ENCODE measurements at regions not wholly inside any gene's neighbourhood (a gene's known extent, or its start where the extent isn't known, plus 50 kb on each side); places are given as distances from the start of the nearest gene placed in this dataset.
A peak's percentile ranks its signal among the peaks of the same experiment; 100 is the strongest.
"Not testable (repeated sequence)": the region's sequence is repeated elsewhere in the genome, so short reads cannot be mapped to it uniquely, and the experiment has no call there.

GRCh38 chr12:131221957-131222328, 268.2 kb downstream of the ADGRD1 start:
- peaks cover 7% of the 10 kb centered on the region for H3K4me1 Mint-ChIP-seq (ENCODE audit: insufficient read depth, unreplicated experiment)
- TF ChIP-seq CTCF (IDR thresholded peaks at IDR 0.05; ENCODE audit: unreplicated experiment): no peak
- POLR2A ChIA-PET: no interaction called here
- peak overlapping the region; percentile 5 for H3K27ac Mint-ChIP-seq (ENCODE audit: low read depth, unreplicated experiment)
- DNase-seq (ENCODE audit: unreplicated experiment): no peak
- CTCF ChIA-PET: no interaction called here
- H3K36me3 Mint-ChIP-seq (ENCODE audit: insufficient read depth, unreplicated experiment): no peaks in the 10 kb centered on the region
- H3K27me3 Mint-ChIP-seq (ENCODE audit: insufficient read depth, unreplicated experiment): no peaks in the 10 kb centered on the region
- intact Hi-C loops (cut with micrococcal nuclease): no loop called here
- no TSS peak for BruUV-seq (replicated peaks)
- H3K4me3 Mint-ChIP-seq (ENCODE audit: unreplicated experiment): no peak overlapping the region
- H3K9me3 Mint-ChIP-seq (ENCODE audit: unreplicated experiment): no peaks in the 10 kb centered on the region

GRCh38 chr12:131222329-131223139, 268.8 kb downstream of the ADGRD1 start:
- peak overlapping the region; percentile 5 for H3K27ac Mint-ChIP-seq (ENCODE audit: low read depth, unreplicated experiment)
- CTCF ChIA-PET: no interaction called here
- no peaks in the 10 kb centered on the region for H3K9me3 Mint-ChIP-seq (ENCODE audit: unreplicated experiment)
- H3K4me1 Mint-ChIP-seq (ENCODE audit: insufficient read depth, unreplicated experiment): peaks cover 7% of the 10 kb centered on the region
- no peak for TF ChIP-seq CTCF (IDR thresholded peaks at IDR 0.05; ENCODE audit: unreplicated experiment)
- POLR2A ChIA-PET: no interaction called here
- intact Hi-C loops (cut with micrococcal nuclease): no loop called here
- BruUV-seq (replicated peaks): no TSS peak
- peak; percentile 47 for DNase-seq (ENCODE audit: unreplicated experiment)
- no peak overlapping the region for H3K4me3 Mint-ChIP-seq (ENCODE audit: unreplicated experiment)
- H3K36me3 Mint-ChIP-seq (ENCODE audit: insufficient read depth, unreplicated experiment): no peaks in the 10 kb centered on the region
- no peaks in the 10 kb centered on the region for H3K27me3 Mint-ChIP-seq (ENCODE audit: insufficient read depth, unreplicated experiment)

- Mint-ChIP-seq H3K27me3 (ENCODE audit: insufficient read depth, unreplicated experiment) (no peaks in the 10 kb centered on the region), H3K27ac (ENCODE audit: low read depth, unreplicated experiment) (no peak overlapping the region), H3K9me3 (ENCODE audit: unreplicated experiment) (no peaks in the 10 kb centered on the region), H3K36me3 (ENCODE audit: insufficient read depth, unreplicated experiment) (no peaks in the 10 kb centered on the region), H3K4me1 (ENCODE audit: insufficient read depth, unreplicated experiment) (peaks cover 7% of the 10 kb centered on the region), H3K4me3 (ENCODE audit: unreplicated experiment) (no peak overlapping the region)
- intact Hi-C loops (cut with micrococcal nuclease): no loop called here
- no peak for TF ChIP-seq CTCF (IDR thresholded peaks at IDR 0.05; ENCODE audit: unreplicated experiment)
- POLR2A ChIA-PET: no interaction called here
- no TSS peak for BruUV-seq (replicated peaks)
- CTCF ChIA-PET: interaction anchor here (1.4 kb wide), 1 partner anchor 119 kb away, joined by 5 read pairs; no protein-coding TSS in a partner anchor
- DNase-seq (ENCODE audit: unreplicated experiment): no peak
These were observed 269.6 kb downstream of the ADGRD1 start for GRCh38 chr12:131223171-131223761.

- intact Hi-C loops (cut with micrococcal nuclease): no loop called here
- H3K4me1 Mint-ChIP-seq (ENCODE audit: insufficient read depth, unreplicated experiment): peaks cover 7% of the 10 kb centered on the region
- no peaks in the 10 kb centered on the region for H3K27me3 Mint-ChIP-seq (ENCODE audit: insufficient read depth, unreplicated experiment)
- H3K4me3 Mint-ChIP-seq (ENCODE audit: unreplicated experiment): no peak overlapping the region
- H3K27ac Mint-ChIP-seq (ENCODE audit: low read depth, unreplicated experiment): no peak overlapping the region
- POLR2A ChIA-PET: no interaction called here
- BruUV-seq (replicated peaks): no TSS peak
- DNase-seq (ENCODE audit: unreplicated experiment): no peak
- TF ChIP-seq CTCF (IDR thresholded peaks at IDR 0.05; ENCODE audit: unreplicated experiment): no peak
- CTCF ChIA-PET: interaction anchor here (0.6 to 1.4 kb wide), 2 partner anchors 120 to 404 kb away, joined by 3 to 5 read pairs; no protein-coding TSS in a partner anchor
- H3K9me3 Mint-ChIP-seq (ENCODE audit: unreplicated experiment): no peaks in the 10 kb centered on the region
- no peaks in the 10 kb centered on the region for H3K36me3 Mint-ChIP-seq (ENCODE audit: insufficient read depth, unreplicated experiment)
These were observed 270.1 kb downstream of the ADGRD1 start for GRCh38 chr12:131223791-131224225.

GRCh38 chr12:131224226-131225065, 270.7 kb downstream of the ADGRD1 start:
- POLR2A ChIA-PET; H3K36me3 Mint-ChIP-seq (ENCODE audit: insufficient read depth, unreplicated experiment); intact Hi-C loops (cut with micrococcal nuclease); BruUV-seq (replicated peaks); H3K27me3 Mint-ChIP-seq (ENCODE audit: insufficient read depth, unreplicated experiment); H3K4me3 Mint-ChIP-seq (ENCODE audit: unreplicated experiment); H3K9me3 Mint-ChIP-seq (ENCODE audit: unreplicated experiment); H3K27ac Mint-ChIP-seq (ENCODE audit: low read depth, unreplicated experiment); H3K4me1 Mint-ChIP-seq (ENCODE audit: insufficient read depth, unreplicated experiment): not testable (repeated sequence)
- CTCF ChIA-PET: interaction anchor here (0.6 to 1.4 kb wide), 2 partner anchors 120 to 405 kb away, joined by 3 to 5 read pairs; no protein-coding TSS in a partner anchor
- peak; percentile 61 for DNase-seq (ENCODE audit: unreplicated experiment)

- BruUV-seq (replicated peaks); POLR2A ChIA-PET; CTCF ChIA-PET; H3K27ac Mint-ChIP-seq (ENCODE audit: low read depth, unreplicated experiment); H3K4me3 Mint-ChIP-seq (ENCODE audit: unreplicated experiment); H3K9me3 Mint-ChIP-seq (ENCODE audit: unreplicated experiment); intact Hi-C loops (cut with micrococcal nuclease); H3K27me3 Mint-ChIP-seq (ENCODE audit: insufficient read depth, unreplicated experiment); DNase-seq (ENCODE audit: unreplicated experiment); H3K36me3 Mint-ChIP-seq (ENCODE audit: insufficient read depth, unreplicated experiment): not testable (repeated sequence)
- H3K4me1 Mint-ChIP-seq (ENCODE audit: insufficient read depth, unreplicated experiment): peaks cover 11% of the 10 kb centered on the region
These were observed 271.3 kb downstream of the ADGRD1 start for GRCh38 chr12:131225066-131225380.

Data from MCF 10A (cell line).